ENCODE measurements at regions not wholly inside any gene's neighbourhood (a gene's known extent, or its start where the extent isn't known, plus 50 kb on each side); places are given as distances from the start of the nearest gene placed in this dataset.

GRCh38 chr3:82080792-82081191 lies 319.3 kb upstream of the GBE1 start:
- no peak for DNase-seq

DNA sequence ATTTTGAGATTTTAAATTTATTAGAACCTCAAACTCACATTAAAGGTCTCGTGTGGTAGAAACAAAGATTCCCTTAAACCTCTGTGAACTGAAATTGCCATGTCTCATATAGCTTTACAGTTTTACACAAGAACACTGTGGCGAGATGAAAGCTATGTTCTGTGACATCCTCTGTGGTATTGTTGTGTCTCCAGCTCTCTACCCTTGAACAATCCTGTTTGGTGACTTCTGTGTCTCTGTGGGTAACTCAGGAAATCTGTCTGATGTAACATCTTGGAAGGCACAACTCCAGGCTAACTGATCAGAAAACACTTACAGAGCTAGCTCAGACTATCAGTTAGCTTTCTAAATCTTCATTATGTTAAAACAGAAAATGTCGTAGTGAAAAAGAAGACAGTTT lies 318.8 kb upstream of the GBE1 start:
- no peak for DNase-seq

GRCh38 chr3:82079335-82079890 lies 318.0 kb upstream of the GBE1 start:
- DNase-seq = no peak

DNA sequence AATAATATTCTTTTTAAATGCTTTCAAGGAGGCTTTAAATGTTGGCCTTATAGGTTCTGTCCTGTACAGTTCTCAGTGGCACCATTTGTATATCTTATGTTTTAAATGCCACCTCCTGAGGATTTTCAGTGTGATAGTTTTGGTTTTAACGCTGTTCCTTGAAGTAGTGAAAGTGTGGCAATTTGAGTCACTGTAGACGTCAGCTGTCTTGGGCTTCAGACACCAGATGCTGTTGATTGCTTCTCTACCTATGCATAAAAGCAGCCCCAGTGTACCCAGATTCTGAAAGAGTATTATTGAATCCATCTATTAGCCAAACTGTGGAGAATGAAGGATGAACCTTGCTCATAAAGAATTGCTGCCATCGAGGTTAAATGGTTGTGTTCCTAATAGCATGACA lies 316.8 kb upstream of the GBE1 start:
- no peak for DNase-seq

- no peak for DNase-seq
Observed at GRCh38 chr3:82067420-82067819, 306.0 kb upstream of the GBE1 start.

GRCh38 chr3:82058809-82059208 lies 297.4 kb upstream of the GBE1 start:
- DNase-seq = no peak

DNA sequence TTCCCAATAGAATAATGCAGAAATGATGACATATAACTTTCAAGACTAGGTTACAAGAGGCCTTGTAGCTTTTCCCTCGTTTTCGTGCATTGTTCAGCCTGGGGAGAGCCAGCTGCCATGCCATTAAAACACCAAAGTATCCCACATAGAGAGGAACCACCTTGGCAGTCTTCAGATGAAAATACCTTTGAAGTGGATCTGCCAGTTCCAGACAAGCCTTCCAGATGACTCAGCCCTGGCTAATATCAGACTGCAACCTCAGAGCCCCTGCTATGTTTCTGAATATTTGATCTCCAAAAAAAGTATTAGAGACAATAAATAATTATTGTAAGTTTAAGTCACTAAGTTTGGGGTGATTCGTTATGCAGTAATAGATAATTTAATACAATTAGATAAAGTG lies 294.3 kb upstream of the GBE1 start:
- DNase-seq = no peak

DNA sequence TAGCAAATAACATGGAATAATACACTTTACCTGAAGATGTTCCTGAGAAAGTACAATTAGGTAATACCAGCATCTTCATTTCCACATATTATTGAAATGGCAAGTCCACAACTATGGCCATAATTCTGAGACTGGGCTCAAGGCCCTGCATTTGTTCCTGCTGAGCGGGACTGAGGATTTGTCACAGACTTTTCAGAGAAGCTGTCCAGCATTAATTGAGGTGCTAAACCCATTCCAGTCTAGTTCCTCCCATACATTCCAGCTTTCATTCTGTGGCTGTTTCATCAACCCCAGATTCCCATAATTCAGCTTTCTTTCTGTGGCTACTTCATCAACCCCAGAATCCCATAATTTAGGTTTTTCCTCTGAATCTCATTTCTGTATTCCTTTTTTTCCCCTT lies 293.4 kb upstream of the GBE1 start:
- no peak for DNase-seq

DNA sequence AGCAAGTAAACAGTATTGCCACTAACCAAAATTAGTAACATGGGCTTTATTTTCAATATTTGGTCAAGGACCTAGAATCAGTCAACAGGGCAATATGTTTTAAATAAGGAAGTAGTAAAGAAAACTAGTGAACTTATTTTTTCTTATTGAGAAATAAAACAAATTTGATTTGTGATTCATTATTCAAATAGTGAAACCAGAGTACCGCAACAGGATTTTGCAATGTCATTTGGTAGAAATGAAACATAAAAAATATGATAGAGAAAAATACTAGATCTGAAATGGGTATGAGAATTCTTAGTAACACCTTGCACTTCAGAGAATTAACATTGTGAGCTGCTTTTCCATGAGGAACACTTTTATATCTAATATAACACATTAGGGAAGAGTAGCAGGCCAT lies 291.8 kb upstream of the GBE1 start:
- DNase-seq = no peak

GRCh38 chr3:82050382-82050781 lies 288.9 kb upstream of the GBE1 start:
- DNase-seq = no peak

GRCh38 chr3:82048711-82049110 lies 287.3 kb upstream of the GBE1 start:
- DNase-seq = no peak

GRCh38 chr3:82044930-82045705 lies 283.7 kb upstream of the GBE1 start:
- no peak for DNase-seq

DNA sequence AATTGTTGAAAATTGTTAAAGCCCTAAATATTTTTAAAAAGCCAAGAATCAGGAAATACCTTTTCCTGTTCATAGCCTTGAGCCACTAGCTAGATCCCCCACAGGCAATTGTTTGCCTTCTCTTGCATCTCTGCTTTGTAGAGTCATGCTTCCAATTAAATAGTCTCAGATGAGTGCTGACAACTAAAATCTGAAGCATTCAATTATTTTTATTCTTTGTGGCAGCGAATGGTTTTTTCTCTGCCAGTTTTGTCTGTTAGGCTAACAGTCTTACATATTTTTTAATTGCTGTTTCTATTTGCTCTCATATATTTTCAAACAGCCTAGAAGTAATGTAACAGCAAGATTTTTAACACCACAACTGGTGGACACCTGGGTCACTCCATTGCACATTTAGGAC lies 277.1 kb upstream of the GBE1 start:
- DNase-seq = no peak

GRCh38 chr3:82033186-82033585 lies 271.7 kb upstream of the GBE1 start:
- no peak for DNase-seq

GRCh38 chr3:82031596-82031995 lies 270.2 kb upstream of the GBE1 start:
- DNase-seq = no peak

DNA sequence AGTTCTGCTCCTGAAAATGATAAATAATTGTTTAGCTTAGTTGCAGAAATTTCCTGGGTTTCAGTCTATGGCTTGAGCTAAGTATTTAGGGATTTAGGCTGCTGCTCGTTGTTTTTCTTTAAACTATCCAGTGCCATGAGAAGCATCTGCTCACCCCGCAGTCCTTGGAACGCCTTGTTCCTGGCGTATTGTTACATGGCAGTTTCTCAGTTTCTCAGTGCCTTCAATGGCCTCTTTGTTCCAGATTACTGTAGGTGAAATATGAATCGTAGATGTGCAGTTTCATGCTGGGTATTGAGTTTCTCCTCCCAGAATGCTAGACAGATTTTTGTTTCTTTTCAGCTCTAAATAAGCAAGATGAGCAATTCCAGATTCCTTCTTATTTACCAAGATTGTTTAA lies 269.5 kb upstream of the GBE1 start:
- peak; percentile 18 for DNase-seq

GRCh38 chr3:82022836-82023235 lies 261.4 kb upstream of the GBE1 start:
- DNase-seq = no peak

GRCh38 chr3:82020282-82020681 lies 258.8 kb upstream of the GBE1 start:
- no peak for DNase-seq

GRCh38 chr3:82015241-82015640 lies 253.8 kb upstream of the GBE1 start:
- no peak for DNase-seq

DNA sequence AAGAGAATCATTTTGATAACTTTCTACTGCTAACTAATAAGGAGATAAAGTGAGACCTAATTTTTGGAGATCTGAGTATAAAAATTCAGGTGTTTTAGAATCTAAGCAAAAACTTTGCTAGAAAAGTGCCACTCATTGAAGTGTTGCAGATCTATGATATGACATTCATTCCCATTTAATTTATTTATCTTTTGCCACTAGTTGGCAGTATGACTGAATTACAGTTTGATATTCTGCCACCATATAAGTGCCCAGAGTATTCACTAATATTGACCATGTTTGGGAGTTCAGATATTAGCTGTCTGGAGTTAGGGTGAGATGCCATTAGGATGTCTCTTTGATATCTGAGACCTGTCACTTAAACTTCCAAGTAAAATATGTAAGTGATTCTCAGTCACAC lies 251.3 kb upstream of the GBE1 start:
- DNase-seq = no peak

DNA sequence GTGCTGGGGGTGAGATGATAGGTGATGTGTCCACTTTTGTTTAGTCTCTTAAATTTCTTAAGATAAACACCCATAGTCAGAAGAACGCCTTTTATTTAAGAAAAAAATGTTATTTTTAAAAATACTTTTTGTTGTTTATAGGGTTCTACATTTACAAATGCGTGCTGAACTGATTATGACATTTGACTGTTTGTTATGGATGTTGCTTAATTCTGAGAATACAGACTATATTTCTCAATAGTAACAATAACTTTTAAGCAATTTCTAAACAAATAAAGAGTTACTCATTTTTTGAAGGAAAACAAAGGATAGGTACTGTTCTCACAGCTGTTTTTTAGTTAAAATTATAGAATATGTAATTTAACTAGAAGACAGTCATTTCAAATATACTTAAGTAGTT lies 249.9 kb upstream of the GBE1 start:
- DNase-seq = no peak

- DNase-seq = no peak
Observed at GRCh38 chr3:82005266-82005665, 243.8 kb upstream of the GBE1 start.

GRCh38 chr3:82004266-82004665 lies 242.8 kb upstream of the GBE1 start:
- no peak for DNase-seq

GRCh38 chr3:82002986-82003642 lies 241.7 kb upstream of the GBE1 start:
- no peak for DNase-seq

- no peak for DNase-seq
Observed at GRCh38 chr3:82002491-82002890, 241.0 kb upstream of the GBE1 start.

Data from femur (tissue), 1 donor.